IPS DF 6.9 (cell line): ENCODE measurements at regions not wholly inside any gene's neighbourhood (a gene's known extent, or its start where the extent isn't known, plus 50 kb on each side); places are given as distances from the start of the nearest gene placed in this dataset.
"Not testable (repeated sequence)": the region's sequence is repeated elsewhere in the genome, so short reads cannot be mapped to it uniquely, and the experiment has no call there.

Source experiments
- DNase-seq: peaks from one replicate; pipeline ENCODE4 v3.0.0-alpha.2; 2013; ENCODE audit warnings: low read depth, low spot score
- H3K27ac ChIP-seq: one replicate; pipeline ENCODE4 v1.5.1; 2013; ENCODE audit warnings: low read length, control low read depth
- H3K27me3 ChIP-seq: 2 replicates; pipeline ENCODE4 v1.6.1; 2013; ENCODE audit warnings: mild to moderate bottlenecking, low read length; ENCODE audit not compliant: control insufficient read depth, insufficient read depth
- H3K36me3 ChIP-seq: 2 replicates; pipeline ENCODE4 v1.6.1; 2013; ENCODE audit warnings: low read length; ENCODE audit not compliant: control insufficient read depth, insufficient read depth
- H3K4me1 ChIP-seq: 2 replicates; pipeline ENCODE4 v1.6.1; 2013; ENCODE audit warnings: low read length; ENCODE audit not compliant: control insufficient read depth, insufficient read depth
- H3K4me3 ChIP-seq: 2 replicates; pipeline ENCODE4 v1.5.1; 2013; ENCODE audit warnings: mild to moderate bottlenecking, low read length
- H3K9me3 ChIP-seq: 2 replicates; pipeline ENCODE4 v1.6.1; 2013; ENCODE audit warnings: low read length, inconsistent platforms; ENCODE audit not compliant: control insufficient read depth, insufficient read depth
- WGBS: extraction: QIAGEN DNeasy Blood & Tissue Kit; methylation state at CpG from one replicate; pipeline ENCODE4 v1.1.7; 2013; ENCODE audit warnings: mixed read lengths, missing lambda C conversion rate; ENCODE audit not compliant: insufficient read length, insufficient coverage; 5-methylcytosine and 5-hydroxymethylcytosine counted together

GRCh38 chr12:88714263-88714882 is 134.1 kb upstream of the KITLG start:
- H3K4me3 ChIP-seq, H3K9me3 ChIP-seq, H3K36me3 ChIP-seq, H3K4me1 ChIP-seq, H3K27ac ChIP-seq, H3K27me3 ChIP-seq, DNase-seq: not testable (repeated sequence)
- WGBS = no CpG with 5 or more reads among the region's 25 CpGs

GRCh38 chr12:88707800-88708199 is 127.5 kb upstream of the KITLG start:
- no peaks in the 10 kb centered on the region for H3K36me3 ChIP-seq
- no CpG with 5 or more reads among the region's 2 CpGs for WGBS
- no peak for DNase-seq
- H3K27ac ChIP-seq = no peak overlapping the region
- H3K9me3 ChIP-seq = no peaks in the 10 kb centered on the region
- no peaks in the 10 kb centered on the region for H3K4me1 ChIP-seq
- no peaks in the 10 kb centered on the region for H3K27me3 ChIP-seq
- no peak overlapping the region for H3K4me3 ChIP-seq

- Histone ChIP-seq H3K4me3 (no peak overlapping the region), H3K9me3 (no peaks in the 10 kb centered on the region), H3K27ac (no peak overlapping the region), H3K36me3 (no peaks in the 10 kb centered on the region), H3K27me3 (no peaks in the 10 kb centered on the region), H3K4me1 (no peaks in the 10 kb centered on the region)
- no peak for DNase-seq
Measured at GRCh38 chr12:88706286-88706685, 126.0 kb upstream of the KITLG start.

GRCh38 chr12:88703790-88704189 is 123.5 kb upstream of the KITLG start:
- DNase-seq = no peak
- H3K36me3 ChIP-seq = no peaks in the 10 kb centered on the region
- H3K4me3 ChIP-seq = no peak overlapping the region
- no CpG with 5 or more reads among the region's 3 CpGs for WGBS
- H3K27me3 ChIP-seq = no peaks in the 10 kb centered on the region
- no peak overlapping the region for H3K27ac ChIP-seq
- no peaks in the 10 kb centered on the region for H3K4me1 ChIP-seq
- H3K9me3 ChIP-seq = no peaks in the 10 kb centered on the region

- Histone ChIP-seq H3K9me3 (no peaks in the 10 kb centered on the region; the same call in 1 of the 2 replicates), H3K36me3 (no peaks in the 10 kb centered on the region), H3K4me1 (no peaks in the 10 kb centered on the region), H3K4me3 (no peak overlapping the region), H3K27me3 (no peaks in the 10 kb centered on the region), H3K27ac (no peak overlapping the region)
- WGBS = no CpG with 5 or more reads among the region's 3 CpGs
- DNase-seq = no peak
Measured at GRCh38 chr12:88698471-88698870, 118.2 kb upstream of the KITLG start.

- Histone ChIP-seq H3K9me3 (no peaks in the 10 kb centered on the region; the same call in 1 of the 2 replicates), H3K4me3 (no peak overlapping the region), H3K27ac (no peak overlapping the region), H3K36me3 (no peaks in the 10 kb centered on the region), H3K4me1 (no peaks in the 10 kb centered on the region), H3K27me3 (no peaks in the 10 kb centered on the region)
- DNase-seq = no peak
- WGBS = no CpG with 5 or more reads among the region's 1 CpG
Measured at GRCh38 chr12:88693837-88694445, 113.7 kb upstream of the KITLG start.

GRCh38 chr12:88691811-88692210 is 111.5 kb upstream of the KITLG start:
- no peak overlapping the region for H3K4me3 ChIP-seq
- no peaks in the 10 kb centered on the region for H3K36me3 ChIP-seq
- no peak for DNase-seq
- H3K4me1 ChIP-seq = no peaks in the 10 kb centered on the region
- no peaks in the 10 kb centered on the region for H3K27me3 ChIP-seq
- no peak overlapping the region for H3K27ac ChIP-seq
- H3K9me3 ChIP-seq = no peaks in the 10 kb centered on the region; the same call in 1 of the 2 replicates

GRCh38 chr12:88684610-88685009 is 104.3 kb upstream of the KITLG start:
- Histone ChIP-seq H3K9me3 (no peaks in the 10 kb centered on the region), H3K27ac (no peak overlapping the region), H3K27me3 (no peaks in the 10 kb centered on the region), H3K36me3 (no peaks in the 10 kb centered on the region; the same call in 1 of the 2 replicates), H3K4me1 (no peaks in the 10 kb centered on the region), H3K4me3 (no peak overlapping the region)
- WGBS = no CpG with 5 or more reads among the region's 2 CpGs
- no peak for DNase-seq

GRCh38 chr12:88684170-88684569 is 103.9 kb upstream of the KITLG start:
- no peak overlapping the region for H3K27ac ChIP-seq
- no peaks in the 10 kb centered on the region for H3K27me3 ChIP-seq
- no peaks in the 10 kb centered on the region for H3K9me3 ChIP-seq
- no peaks in the 10 kb centered on the region for H3K4me1 ChIP-seq
- H3K36me3 ChIP-seq = no peaks in the 10 kb centered on the region; the same call in 1 of the 2 replicates
- WGBS = no CpG with 5 or more reads among the region's 2 CpGs
- no peak overlapping the region for H3K4me3 ChIP-seq
- DNase-seq = no peak

GRCh38 chr12:88683628-88684027 is 103.4 kb upstream of the KITLG start:
- Histone ChIP-seq H3K9me3 (no peaks in the 10 kb centered on the region), H3K36me3 (no peaks in the 10 kb centered on the region; the same call in 1 of the 2 replicates), H3K27ac (no peak overlapping the region), H3K27me3 (no peaks in the 10 kb centered on the region), H3K4me1 (no peaks in the 10 kb centered on the region), H3K4me3 (no peak overlapping the region)
- no peak for DNase-seq
- no CpG with 5 or more reads among the region's 1 CpG for WGBS

GRCh38 chr12:88681271-88681670 is 101.0 kb upstream of the KITLG start:
- H3K27ac ChIP-seq = no peak overlapping the region
- WGBS = no CpG with 5 or more reads among the region's 1 CpG
- H3K9me3 ChIP-seq = no peaks in the 10 kb centered on the region
- no peaks in the 10 kb centered on the region for H3K27me3 ChIP-seq
- no peaks in the 10 kb centered on the region; the same call in 1 of the 2 replicates for H3K36me3 ChIP-seq
- no peak for DNase-seq
- no peak overlapping the region for H3K4me3 ChIP-seq
- no peaks in the 10 kb centered on the region for H3K4me1 ChIP-seq
